ENCODE measurements at regions not wholly inside any gene's neighbourhood (a gene's known extent, or its start where the extent isn't known, plus 50 kb on each side); places are given as distances from the start of the nearest gene placed in this dataset.

DNA sequence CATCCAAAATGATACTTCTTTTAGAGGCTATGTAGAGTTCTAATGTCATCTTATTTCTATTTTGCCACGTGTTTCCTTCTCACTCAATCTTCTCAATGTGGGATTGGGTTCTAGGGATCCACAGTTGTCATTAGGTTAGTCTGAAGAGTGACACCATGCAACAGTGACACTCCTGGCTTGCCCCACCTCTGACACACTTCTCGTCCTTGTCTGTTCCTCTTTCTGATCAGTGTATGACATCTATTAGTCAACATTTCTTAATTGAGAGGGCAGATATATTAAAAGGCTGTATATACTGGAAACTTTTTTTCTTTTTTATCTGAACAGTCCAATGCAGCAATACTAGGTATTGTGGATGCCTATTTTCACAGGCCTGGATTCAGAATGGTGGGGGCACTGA is 67.6 kb upstream of the GYPA start:
- Histone ChIP-seq H2BK12ac (ENCODE audit: low read depth, low read length) (no peak overlapping the region), H2AK5ac (ENCODE audit: low read depth, low read length) (no peak overlapping the region), H3K23me2 (ENCODE audit: low read depth, low read length) (no peaks in the 10 kb centered on the region), H3K23ac (ENCODE audit: insufficient read length) (no peak overlapping the region), H4K5ac (ENCODE audit: insufficient read length, low read depth, low read length) (no peak overlapping the region), H3K4ac (replicated peaks; ENCODE audit: insufficient read length, low read depth, low read length) (no peak overlapping the region), H3K27me3 (replicated peaks in 1 of 4; ENCODE audit: control insufficient read depth in 3 of 4, extremely low read depth in 1 of 4, insufficient read depth in 3 of 4, low read length in 3 of 4) (no peaks in the 10 kb centered on the region), H3K79me2 (ENCODE audit: control insufficient read depth in 1 of 2, insufficient read depth in 2 of 2, low read length in 2 of 2) (no peaks in the 10 kb centered on the region), H4K20me1 (replicated peaks in 1 of 2; ENCODE audit: control insufficient read depth in 1 of 2, insufficient read depth in 2 of 2, low read length in 2 of 2) (no peaks in the 10 kb centered on the region), H3K9ac (replicated peaks in 1 of 4; ENCODE audit: extremely low read depth in 1 of 4, low read depth in 3 of 4, low read length in 3 of 4) (no peak overlapping the region), H3K4me1 (replicated peaks in 1 of 4; ENCODE audit: control insufficient read depth in 3 of 4, insufficient read depth in 4 of 4, low read length in 3 of 4) (no peaks in the 10 kb centered on the region), H3K56ac (replicated peaks; ENCODE audit: insufficient read length, low read depth, low read length) (no peak overlapping the region), H3K4me2 (ENCODE audit: insufficient read depth in 1 of 2, low read depth in 2 of 2, low read length in 2 of 2) (no peak overlapping the region), H3K36me3 (ENCODE audit: control insufficient read depth in 2 of 4, insufficient read depth in 4 of 4, low read length in 3 of 4) (no peaks in the 10 kb centered on the region), H4K91ac (replicated peaks; ENCODE audit: insufficient read length, low read length) (no peak overlapping the region), H3K14ac (ENCODE audit: insufficient read length) (no peak overlapping the region), H2BK120ac (replicated peaks; ENCODE audit: low read depth, low read length) (no peak overlapping the region), H4K8ac (ENCODE audit: extremely low read depth, insufficient read depth, low read length) (no peak overlapping the region), H3K18ac (ENCODE audit: extremely low read depth, low read length) (no peak overlapping the region), H2BK5ac (ENCODE audit: low read depth, low read length) (no peak overlapping the region), H3K79me1 (ENCODE audit: low read depth, low read length) (no peaks in the 10 kb centered on the region; the same call in 1 of the 2 replicates), H3K4me3 (ENCODE audit: extremely low read depth in 1 of 4, insufficient read depth in 2 of 4, low read depth in 3 of 4, low read length in 4 of 4) (no peak overlapping the region), H3K27ac (ENCODE audit: low read depth, low read length) (no peak overlapping the region), H2BK20ac (ENCODE audit: low read length) (no peak overlapping the region), H2AFZ (ENCODE audit: low read length) (no peak overlapping the region), H3K9me3 (ENCODE audit: insufficient read depth in 2 of 2, low read depth in 1 of 2, low read length in 1 of 2) (no peaks in the 10 kb centered on the region), H2BK15ac (ENCODE audit: low read length) (no peak overlapping the region)
- FAIRE-seq, result no peak
- no peak for DNase-seq (ENCODE audit: low read depth in 1 of 2, low spot score in 2 of 2)
- POLR2A ChIA-PET (ENCODE audit: partially characterized antibody), result no interaction called here
- CTCF ChIA-PET (ENCODE audit: partially characterized antibody), result no interaction called here
- WGBS, 2 experiments (ENCODE audit: extremely low coverage in 1 of 2, insufficient coverage in 1 of 2, insufficient read length in 1 of 2, insufficient replicate concordance in 2 of 2, low coverage in 1 of 2, low lambda C conversion rate in 2 of 2, missing lambda C conversion rate in 1 of 2), result 90% methylated on average over 2 of the region's 2 CpGs; no CpG with 5 or more reads in 1 of the 2 experiments
- no peak for TF ChIP-seq SAP30 (IDR thresholded peaks at IDR 0.05; ENCODE audit: insufficient read depth, insufficient replicate concordance, low read length)
- TF ChIP-seq ZNF274 (IDR thresholded peaks at IDR 0.05; ENCODE audit: borderline replicate concordance, extremely low read depth, low read length), result no peak
- no peak for TF ChIP-seq NRF1 (IDR thresholded peaks at IDR 0.05; ENCODE audit: low read depth, low read length)
- no peak for TF ChIP-seq SP4 (IDR thresholded peaks at IDR 0.05; ENCODE audit: low read length)
- no peak for TF ChIP-seq JUND (IDR thresholded peaks at IDR 0.05; ENCODE audit: low read length)
- no peak for TF ChIP-seq SIRT6 (IDR thresholded peaks at IDR 0.05; ENCODE audit: low read length)
- TF ChIP-seq CBX8 (IDR thresholded peaks at IDR 0.05; ENCODE audit: borderline replicate concordance, low read depth, low read length), result no peak

Measured in H1 (cell line).